ENCODE measurements at regions not wholly inside any gene's neighbourhood (a gene's known extent, or its start where the extent isn't known, plus 50 kb on each side); places are given as distances from the start of the nearest gene placed in this dataset.
"Not testable (repeated sequence)": the region's sequence is repeated elsewhere in the genome, so short reads cannot be mapped to it uniquely, and the experiment has no call there.

- no peak for DNase-seq (ENCODE audit: insufficient read length, low spot score)
- TF ChIP-seq POU2F2 (IDR thresholded peaks at IDR 0.05; ENCODE audit: low read depth, low read length) (no peak), PAX5 (IDR thresholded peaks at IDR 0.05; ENCODE audit: insufficient read depth, low read length, severe bottlenecking) (no peak), POLR2A (IDR thresholded peaks at IDR 0.05; ENCODE audit: low read depth, low read length) (no peak), POLR2AphosphoS5 (IDR thresholded peaks at IDR 0.05; ENCODE audit: low read depth, low read length) (no peak), SPI1 (IDR thresholded peaks at IDR 0.05; ENCODE audit: low read depth, low read length) (no peak), TAF1 (IDR thresholded peaks at IDR 0.05; ENCODE audit: low read depth, low read length) (no peak)
- no peak for FAIRE-seq
Measured at GRCh38 chr12:41661141-41661765, 473.1 kb downstream of the PDZRN4 start.

DNA sequence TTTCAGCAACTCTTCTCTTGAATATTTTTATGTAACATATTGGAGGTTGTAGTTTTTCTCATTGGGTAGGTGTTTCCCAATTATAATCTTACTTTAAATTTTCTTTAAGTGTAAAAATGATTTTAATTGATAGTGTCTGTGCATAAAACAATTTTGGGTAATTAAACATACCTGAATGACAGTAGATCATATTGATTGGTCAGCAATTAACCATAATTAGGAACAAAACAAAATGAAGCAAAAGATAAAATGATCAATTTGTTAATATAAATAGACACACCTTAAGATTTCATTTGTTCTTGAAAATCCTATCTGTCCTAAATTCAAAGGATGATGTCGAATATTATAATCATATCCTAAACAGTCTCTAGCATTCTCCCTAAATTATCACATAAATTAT lies 468.3 kb downstream of the PDZRN4 start:
- no peak for FAIRE-seq
- no peak for TF ChIP-seq POU2F2 (IDR thresholded peaks at IDR 0.05; ENCODE audit: low read depth, low read length)
- TF ChIP-seq SPI1 (IDR thresholded peaks at IDR 0.05; ENCODE audit: low read depth, low read length): no peak
- TF ChIP-seq POLR2A (IDR thresholded peaks at IDR 0.05; ENCODE audit: low read depth, low read length): no peak
- no peak for TF ChIP-seq POLR2AphosphoS5 (IDR thresholded peaks at IDR 0.05; ENCODE audit: low read depth, low read length)
- no peak for TF ChIP-seq TAF1 (IDR thresholded peaks at IDR 0.05; ENCODE audit: low read depth, low read length)
- TF ChIP-seq PAX5 (IDR thresholded peaks at IDR 0.05; ENCODE audit: insufficient read depth, low read length, severe bottlenecking): no peak
- no peak for DNase-seq (ENCODE audit: insufficient read length, low spot score)

DNA sequence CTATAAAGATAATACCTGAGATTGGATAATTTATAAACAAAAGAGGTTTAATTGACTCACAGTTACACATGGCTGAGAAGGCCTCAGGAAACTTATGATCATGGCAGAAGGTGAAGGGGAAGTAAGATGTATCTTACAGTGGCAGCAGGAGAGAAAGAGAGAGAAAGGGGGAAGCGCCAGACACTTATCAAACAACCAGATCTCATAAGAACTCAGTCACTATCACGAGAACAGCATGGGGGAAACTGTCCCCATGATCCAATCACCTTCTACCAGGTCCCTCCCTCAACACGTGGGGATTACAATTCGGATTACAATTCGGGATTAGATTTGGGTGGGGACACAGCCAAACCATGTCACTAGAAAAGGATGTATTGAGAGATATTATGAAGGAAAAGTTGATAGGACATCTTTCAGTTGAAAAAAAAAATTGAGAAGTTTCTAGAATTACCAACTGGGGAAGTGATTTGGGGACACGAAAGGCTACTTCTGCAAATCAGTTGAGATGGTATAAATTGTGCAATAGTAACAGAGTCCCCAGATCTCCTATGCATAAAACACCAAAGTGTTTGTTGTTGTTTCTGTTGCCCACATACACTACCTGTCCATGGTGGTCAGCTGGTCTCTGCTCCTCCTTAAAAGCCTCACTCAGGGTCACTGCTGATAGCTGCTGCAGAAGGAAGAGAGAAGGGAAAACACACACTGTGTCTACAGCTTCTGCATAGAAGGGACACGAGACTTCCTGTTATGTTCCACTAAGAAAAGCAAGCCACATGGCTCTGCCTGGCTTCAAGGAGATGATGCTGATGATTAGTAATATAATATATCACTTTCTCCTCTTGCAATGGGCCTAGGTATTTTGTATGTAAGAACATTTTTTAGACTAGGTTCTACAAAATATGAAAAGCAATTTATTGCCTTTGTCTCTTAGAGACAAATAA lies 465.5 kb downstream of the PDZRN4 start:
- DNase-seq (ENCODE audit: insufficient read length, low spot score) (no peak), FAIRE-seq (no peak)

GRCh38 chr12:41652981-41653380 lies 464.9 kb downstream of the PDZRN4 start:
- DNase-seq (ENCODE audit: insufficient read length, low spot score): no peak
- FAIRE-seq: no peak
- TF ChIP-seq SPI1 (IDR thresholded peaks at IDR 0.05; ENCODE audit: low read depth, low read length) (no peak), POLR2A (IDR thresholded peaks at IDR 0.05; ENCODE audit: low read depth, low read length) (no peak), PAX5 (IDR thresholded peaks at IDR 0.05; ENCODE audit: insufficient read depth, low read length, severe bottlenecking) (no peak), POU2F2 (IDR thresholded peaks at IDR 0.05; ENCODE audit: low read depth, low read length) (no peak), POLR2AphosphoS5 (IDR thresholded peaks at IDR 0.05; ENCODE audit: low read depth, low read length) (no peak), TAF1 (IDR thresholded peaks at IDR 0.05; ENCODE audit: low read depth, low read length) (no peak)

More for the DNA sequence above, 465.5 kb downstream of the PDZRN4 start:
- TF ChIP-seq POLR2AphosphoS5 (IDR thresholded peaks at IDR 0.05; ENCODE audit: low read depth, low read length): no peak
- no peak for TF ChIP-seq PAX5 (IDR thresholded peaks at IDR 0.05; ENCODE audit: insufficient read depth, low read length, severe bottlenecking)
- TF ChIP-seq POU2F2 (IDR thresholded peaks at IDR 0.05; ENCODE audit: low read depth, low read length): no peak
- TF ChIP-seq TAF1 (IDR thresholded peaks at IDR 0.05; ENCODE audit: low read depth, low read length): no peak
- no peak for TF ChIP-seq POLR2A (IDR thresholded peaks at IDR 0.05; ENCODE audit: low read depth, low read length)
- no peak for TF ChIP-seq SPI1 (IDR thresholded peaks at IDR 0.05; ENCODE audit: low read depth, low read length)

- DNase-seq (ENCODE audit: insufficient read length, low spot score) (no peak), FAIRE-seq (no peak)
- TF ChIP-seq TAF1 (IDR thresholded peaks at IDR 0.05; ENCODE audit: low read depth, low read length): no peak
- TF ChIP-seq SPI1 (IDR thresholded peaks at IDR 0.05; ENCODE audit: low read depth, low read length): no peak
- TF ChIP-seq POU2F2 (IDR thresholded peaks at IDR 0.05; ENCODE audit: low read depth, low read length): no peak
- TF ChIP-seq POLR2A (IDR thresholded peaks at IDR 0.05; ENCODE audit: low read depth, low read length): no peak
- TF ChIP-seq PAX5 (IDR thresholded peaks at IDR 0.05; ENCODE audit: insufficient read depth, low read length, severe bottlenecking): no peak
- TF ChIP-seq POLR2AphosphoS5 (IDR thresholded peaks at IDR 0.05; ENCODE audit: low read depth, low read length): no peak
Measured at GRCh38 chr12:41645624-41646023, 457.5 kb downstream of the PDZRN4 start.

- not testable (repeated sequence) for DNase-seq (ENCODE audit: insufficient read length, low spot score); FAIRE-seq
Measured at GRCh38 chr12:41642808-41643207, 454.7 kb downstream of the PDZRN4 start.

GRCh38 chr12:41636653-41637052 lies 448.5 kb downstream of the PDZRN4 start:
- DNase-seq (ENCODE audit: insufficient read length, low spot score) (no peak), FAIRE-seq (no peak)
- TF ChIP-seq POLR2AphosphoS5 (IDR thresholded peaks at IDR 0.05; ENCODE audit: low read depth, low read length) (no peak), PAX5 (IDR thresholded peaks at IDR 0.05; ENCODE audit: insufficient read depth, low read length, severe bottlenecking) (no peak), POU2F2 (IDR thresholded peaks at IDR 0.05; ENCODE audit: low read depth, low read length) (no peak), TAF1 (IDR thresholded peaks at IDR 0.05; ENCODE audit: low read depth, low read length) (no peak), POLR2A (IDR thresholded peaks at IDR 0.05; ENCODE audit: low read depth, low read length) (no peak), SPI1 (IDR thresholded peaks at IDR 0.05; ENCODE audit: low read depth, low read length) (no peak)

DNA sequence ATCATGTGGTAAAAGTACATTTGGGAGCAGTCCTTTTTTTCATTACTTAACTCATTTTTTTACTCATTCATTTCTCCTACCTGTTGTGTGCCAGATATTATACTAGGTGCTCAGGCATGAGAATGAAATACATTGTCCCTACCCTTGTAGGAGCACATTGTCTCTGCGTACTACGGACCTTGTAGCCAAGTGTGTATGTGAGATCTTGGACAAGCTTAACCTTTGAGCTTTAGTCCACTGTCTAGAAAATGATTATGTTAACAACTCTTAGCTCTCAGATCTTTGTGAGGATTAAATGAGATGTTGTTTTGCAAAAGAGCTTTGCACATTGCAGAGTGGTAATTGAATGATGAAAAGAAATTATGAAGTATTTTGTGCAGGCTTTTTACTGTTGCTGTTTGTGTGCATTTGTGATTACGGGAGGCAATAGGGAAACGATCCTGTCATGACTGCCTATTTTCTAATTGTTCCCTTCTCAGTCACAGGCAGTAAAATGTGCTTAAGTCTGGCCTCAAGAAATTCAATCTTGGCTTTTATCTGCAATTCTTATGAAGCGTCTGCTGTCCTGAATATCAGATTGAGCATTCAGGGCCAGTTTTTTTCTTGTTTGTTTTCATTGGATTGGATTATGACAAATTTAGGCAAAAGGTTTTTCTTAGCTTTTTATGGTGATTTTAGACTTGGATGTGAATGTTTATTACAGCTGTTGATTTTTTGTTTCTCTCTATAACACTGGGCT lies 447.7 kb downstream of the PDZRN4 start:
- no peak for TF ChIP-seq POLR2AphosphoS5 (IDR thresholded peaks at IDR 0.05; ENCODE audit: low read depth, low read length)
- no peak for TF ChIP-seq SPI1 (IDR thresholded peaks at IDR 0.05; ENCODE audit: low read depth, low read length)
- TF ChIP-seq TAF1 (IDR thresholded peaks at IDR 0.05; ENCODE audit: low read depth, low read length): no peak
- no peak for TF ChIP-seq POU2F2 (IDR thresholded peaks at IDR 0.05; ENCODE audit: low read depth, low read length)
- no peak for TF ChIP-seq PAX5 (IDR thresholded peaks at IDR 0.05; ENCODE audit: insufficient read depth, low read length, severe bottlenecking)
- no peak for TF ChIP-seq POLR2A (IDR thresholded peaks at IDR 0.05; ENCODE audit: low read depth, low read length)

GRCh38 chr12:41634091-41634490 lies 446.0 kb downstream of the PDZRN4 start:
- TF ChIP-seq PAX5 (IDR thresholded peaks at IDR 0.05; ENCODE audit: insufficient read depth, low read length, severe bottlenecking) (no peak), POLR2AphosphoS5 (IDR thresholded peaks at IDR 0.05; ENCODE audit: low read depth, low read length) (no peak), TAF1 (IDR thresholded peaks at IDR 0.05; ENCODE audit: low read depth, low read length) (no peak), POLR2A (IDR thresholded peaks at IDR 0.05; ENCODE audit: low read depth, low read length) (no peak), SPI1 (IDR thresholded peaks at IDR 0.05; ENCODE audit: low read depth, low read length) (no peak), POU2F2 (IDR thresholded peaks at IDR 0.05; ENCODE audit: low read depth, low read length) (no peak)
- DNase-seq (ENCODE audit: insufficient read length, low spot score): no peak
- no peak for FAIRE-seq

More for the DNA sequence above, 447.7 kb downstream of the PDZRN4 start:
- DNase-seq (ENCODE audit: insufficient read length, low spot score) (no peak), FAIRE-seq (no peak)
